HL-60 (cell line): ENCODE measurements at regions not wholly inside any gene's neighbourhood (a gene's known extent, or its start where the extent isn't known, plus 50 kb on each side); places are given as distances from the start of the nearest gene placed in this dataset.

Experiments
- DNase-seq, 2 experiments: peaks; one replicate each; pipeline ENCODE4 v3.0.0-alpha.2; 2010 to 2020; ENCODE audit warnings: low read depth in 1 of 2, low spot score in 1 of 2
- H3K27ac ChIP-seq: fragments of 250-450 bp; sonication (Bioruptor Pico); replicated peaks from 2 replicates; pipeline ENCODE4 v1.5.1; 2020; ENCODE audit warnings: mild to moderate bottlenecking, moderate library complexity
- H3K27me3 ChIP-seq: fragments of 250-450 bp; sonication (Bioruptor Pico); 2 replicates; pipeline ENCODE4 v1.5.1; 2021; ENCODE audit warnings: mild to moderate bottlenecking, moderate library complexity; ENCODE audit not compliant: insufficient read depth, poor library complexity, severe bottlenecking
- H3K4me3 ChIP-seq: replicated peaks from 2 replicates; pipeline ENCODE4 v1.5.1; 2011; ENCODE audit warnings: mild to moderate bottlenecking, control low read depth, low read length; ENCODE audit not compliant: insufficient read depth
- CTCF ChIP-seq: IDR thresholded peaks from one replicate; pipeline ENCODE4 v1.5.1; 2011; ENCODE audit warnings: low read length, control low read depth, inconsistent platforms; ENCODE audit not compliant: insufficient read depth
- GABPA ChIP-seq: IDR thresholded peaks from 2 replicates; pipeline ENCODE4 v1.6.1; 2012; ENCODE audit warnings: low read depth
- POLR2AphosphoS5 ChIP-seq: IDR thresholded peaks from 2 replicates; pipeline ENCODE4 v1.6.1; 2012; ENCODE audit warnings: low read depth
- SPI1 ChIP-seq: IDR thresholded peaks from 2 replicates; pipeline ENCODE4 v1.6.1; 2012; ENCODE audit warnings: low read depth, mild to moderate bottlenecking, borderline replicate concordance
- TF ChIP-seq, protein P1 (sequence below): IDR thresholded peaks from 2 replicates; pipeline ENCODE4 v1.6.1; 2012; ENCODE audit warnings: low read depth; ENCODE audit not compliant: insufficient replicate concordance

- Histone ChIP-seq H3K27ac (no peak overlapping the region), H3K27me3 (peaks cover 2% of the 10 kb centered on the region), H3K4me3 (no peak overlapping the region)
- no peak for TF ChIP-seq POLR2AphosphoS5
- TF ChIP-seq SPI1: no peak
- TF ChIP-seq GABPA: no peak
- TF ChIP-seq, protein P1, sequence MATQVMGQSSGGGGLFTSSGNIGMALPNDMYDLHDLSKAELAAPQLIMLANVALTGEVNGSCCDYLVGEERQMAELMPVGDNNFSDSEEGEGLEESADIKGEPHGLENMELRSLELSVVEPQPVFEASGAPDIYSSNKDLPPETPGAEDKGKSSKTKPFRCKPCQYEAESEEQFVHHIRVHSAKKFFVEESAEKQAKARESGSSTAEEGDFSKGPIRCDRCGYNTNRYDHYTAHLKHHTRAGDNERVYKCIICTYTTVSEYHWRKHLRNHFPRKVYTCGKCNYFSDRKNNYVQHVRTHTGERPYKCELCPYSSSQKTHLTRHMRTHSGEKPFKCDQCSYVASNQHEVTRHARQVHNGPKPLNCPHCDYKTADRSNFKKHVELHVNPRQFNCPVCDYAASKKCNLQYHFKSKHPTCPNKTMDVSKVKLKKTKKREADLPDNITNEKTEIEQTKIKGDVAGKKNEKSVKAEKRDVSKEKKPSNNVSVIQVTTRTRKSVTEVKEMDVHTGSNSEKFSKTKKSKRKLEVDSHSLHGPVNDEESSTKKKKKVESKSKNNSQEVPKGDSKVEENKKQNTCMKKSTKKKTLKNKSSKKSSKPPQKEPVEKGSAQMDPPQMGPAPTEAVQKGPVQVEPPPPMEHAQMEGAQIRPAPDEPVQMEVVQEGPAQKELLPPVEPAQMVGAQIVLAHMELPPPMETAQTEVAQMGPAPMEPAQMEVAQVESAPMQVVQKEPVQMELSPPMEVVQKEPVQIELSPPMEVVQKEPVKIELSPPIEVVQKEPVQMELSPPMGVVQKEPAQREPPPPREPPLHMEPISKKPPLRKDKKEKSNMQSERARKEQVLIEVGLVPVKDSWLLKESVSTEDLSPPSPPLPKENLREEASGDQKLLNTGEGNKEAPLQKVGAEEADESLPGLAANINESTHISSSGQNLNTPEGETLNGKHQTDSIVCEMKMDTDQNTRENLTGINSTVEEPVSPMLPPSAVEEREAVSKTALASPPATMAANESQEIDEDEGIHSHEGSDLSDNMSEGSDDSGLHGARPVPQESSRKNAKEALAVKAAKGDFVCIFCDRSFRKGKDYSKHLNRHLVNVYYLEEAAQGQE: no peak
- no peak for TF ChIP-seq CTCF
- no peak for DNase-seq
Measured at GRCh38 chr9:1273859-1274258, 223.7 kb downstream of the DMRT2 start.

DNA sequence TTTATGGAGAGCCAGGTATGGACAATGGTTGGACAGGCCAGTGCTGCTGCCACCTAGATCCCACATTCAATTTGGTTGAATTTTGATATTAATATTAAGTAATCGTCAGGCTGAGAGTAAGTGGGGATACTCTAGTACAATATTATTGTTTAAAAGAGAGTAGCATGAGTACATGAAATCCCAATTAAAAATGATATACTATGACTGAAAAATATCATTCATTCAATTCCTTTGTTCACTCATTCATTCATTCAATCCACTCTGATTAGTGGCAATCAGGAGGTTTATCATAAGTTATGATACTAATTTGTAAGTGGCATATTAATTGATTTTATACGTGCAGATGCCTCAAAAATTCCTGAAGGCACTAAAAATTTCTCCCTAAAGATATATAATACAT is 224.2 kb downstream of the DMRT2 start:
- no peak for DNase-seq
- no peak overlapping the region for H3K4me3 ChIP-seq
- H3K27ac ChIP-seq: no peak overlapping the region
- TF ChIP-seq GABPA: no peak
- no peak for TF ChIP-seq POLR2AphosphoS5
- TF ChIP-seq, protein P1: no peak
- no peak for TF ChIP-seq SPI1
- no peak for TF ChIP-seq CTCF
- H3K27me3 ChIP-seq: peaks cover 2% of the 10 kb centered on the region

- Histone ChIP-seq H3K4me3 (no peak overlapping the region), H3K27ac (no peak overlapping the region), H3K27me3 (peaks cover 2% of the 10 kb centered on the region)
- TF ChIP-seq CTCF (no peak), SPI1 (no peak), POLR2AphosphoS5 (no peak), GABPA (no peak)
- TF ChIP-seq, protein P1: no peak
- DNase-seq: no peak
Measured at GRCh38 chr9:1276474-1276873, 226.3 kb downstream of the DMRT2 start.
